Endothelial cell of umbilical vein (primary cell): ENCODE measurements at regions not wholly inside any gene's neighbourhood (a gene's known extent, or its start where the extent isn't known, plus 50 kb on each side); places are given as distances from the start of the nearest gene placed in this dataset.
"Not testable (repeated sequence)": the region's sequence is repeated elsewhere in the genome, so short reads cannot be mapped to it uniquely, and the experiment has no call there.

Experiments used
- BruUV-seq: library from RNA; stranded (reverse); fragments of 400-500 nt; replicated peaks from 2 replicates; lab custom pipeline; 2021; lab: Mats Ljungman, UMichigan
- CTCF ChIA-PET: fragments of 300-600, 350-600 bp; sonication (Branson Sonifier 250); formaldehyde crosslinking; loops from one replicate; lab custom pipeline; 2021; ENCODE audit warnings: antibody characterized with exemption, inconsistent platforms; lab: Charles Lee
- POLR2A ChIA-PET: fragments of 300-600, 350-600 bp; sonication (Branson Sonifier 250); formaldehyde crosslinking; loops from one replicate; lab custom pipeline; 2021; ENCODE audit warnings: antibody characterized with exemption, inconsistent platforms; lab: Charles Lee
- DNase-seq: peaks from one replicate; pipeline ENCODE4 v3.0.0-alpha.2; 2011; ENCODE audit warnings: low read depth, low spot score
- FAIRE-seq: peaks from 2 replicates; lab custom pipeline; 2011; peaks lifted over from hg19 to GRCh38; lab: Jason Lieb, UNC
- H2AFZ ChIP-seq: 2 replicates; pipeline ENCODE4 v1.6.0; 2012; ENCODE audit warnings: low read depth, low read length, control low read depth, inconsistent platforms
- H3K27ac ChIP-seq: 2 replicates; pipeline ENCODE4 v1.5.1; 2011; ENCODE audit warnings: low read depth, mild to moderate bottlenecking, control low read depth, low read length, moderate library complexity; ENCODE audit not compliant: insufficient read depth
- H3K27me3 ChIP-seq, 2 experiments: 2 replicates each; pipeline versions ENCODE4 v1.6.0 to v1.6.1; 2011; ENCODE audit warnings: low read length in 2 of 2, mixed read lengths in 1 of 2; ENCODE audit not compliant: control insufficient read depth in 2 of 2, insufficient read depth in 2 of 2
- H3K36me3 ChIP-seq, 2 experiments: 2 replicates in 1 of 2; 3 replicates in 1 of 2; pipeline ENCODE4 v1.5.1; 2011; ENCODE audit warnings: low read length in 2 of 2, mild to moderate bottlenecking in 1 of 2, moderate library complexity in 1 of 2; ENCODE audit not compliant: control insufficient read depth in 2 of 2, insufficient read depth in 2 of 2; ENCODE audit errors: extremely low read depth in 1 of 2
- H3K4me1 ChIP-seq: 3 replicates; pipeline ENCODE4 v1.5.1; 2011; ENCODE audit warnings: mild to moderate bottlenecking, low read length; ENCODE audit not compliant: control insufficient read depth, insufficient read depth; ENCODE audit errors: extremely low read depth
- H3K4me2 ChIP-seq: 2 replicates; pipeline ENCODE4 v1.6.1; 2011; ENCODE audit warnings: low read length, control low read depth, mixed read lengths; ENCODE audit not compliant: insufficient read depth
- H3K4me3 ChIP-seq, 3 experiments: fragments of 200-600 bp in 1 of 3; sonication (generic), shearing (Covaris generic) in 1 of 3; replicated peaks in 1 of 3; 2 replicates each; pipeline ENCODE4 v1.5.1; 2011 to 2016; ENCODE audit warnings: control low read depth in 3 of 3, low read length in 3 of 3, mild to moderate bottlenecking in 2 of 3, inconsistent platforms in 1 of 3, low read depth in 1 of 3, moderate library complexity in 1 of 3; ENCODE audit not compliant: insufficient read depth in 1 of 3
- H3K79me2 ChIP-seq: 2 replicates; pipeline ENCODE4 v1.6.0; 2012; ENCODE audit warnings: low read length, inconsistent platforms; ENCODE audit not compliant: control insufficient read depth, insufficient read depth
- H3K9ac ChIP-seq: replicated peaks from 2 replicates; pipeline ENCODE3; 2011; ENCODE audit warnings: low read length, control low read depth; ENCODE audit not compliant: insufficient read depth; ENCODE audit errors: extremely low read depth
- H3K9me1 ChIP-seq: replicated peaks from 3 replicates; pipeline ENCODE4 v1.6.0; 2011; ENCODE audit warnings: mild to moderate bottlenecking, low read length; ENCODE audit not compliant: control insufficient read depth, insufficient read depth; ENCODE audit errors: extremely low read depth
- H3K9me3 ChIP-seq: replicated peaks from 2 replicates; pipeline ENCODE4 v1.5.1; 2012; ENCODE audit warnings: low read length, inconsistent platforms; ENCODE audit not compliant: control insufficient read depth, insufficient read depth
- H4K20me1 ChIP-seq: replicated peaks from 2 replicates; pipeline ENCODE3; 2011; ENCODE audit warnings: mild to moderate bottlenecking, low read length; ENCODE audit not compliant: control insufficient read depth, insufficient read depth; ENCODE audit errors: extremely low read depth
- dilution Hi-C: fragments of 300-500 bp; cut with MboI; formaldehyde crosslinking; loops from one replicate; pipeline ENCODE4 v1.15.0; 2019; ENCODE audit warnings: low sequenced_read_pairs; ENCODE audit not compliant: extremely low pct_ligation_motif_present
- intact Hi-C: fragments of 100-400 bp; cut with micrococcal nuclease; formaldehyde crosslinking; loops from one replicate; pipeline ENCODE4 v1.10.0; 2022

DNA sequence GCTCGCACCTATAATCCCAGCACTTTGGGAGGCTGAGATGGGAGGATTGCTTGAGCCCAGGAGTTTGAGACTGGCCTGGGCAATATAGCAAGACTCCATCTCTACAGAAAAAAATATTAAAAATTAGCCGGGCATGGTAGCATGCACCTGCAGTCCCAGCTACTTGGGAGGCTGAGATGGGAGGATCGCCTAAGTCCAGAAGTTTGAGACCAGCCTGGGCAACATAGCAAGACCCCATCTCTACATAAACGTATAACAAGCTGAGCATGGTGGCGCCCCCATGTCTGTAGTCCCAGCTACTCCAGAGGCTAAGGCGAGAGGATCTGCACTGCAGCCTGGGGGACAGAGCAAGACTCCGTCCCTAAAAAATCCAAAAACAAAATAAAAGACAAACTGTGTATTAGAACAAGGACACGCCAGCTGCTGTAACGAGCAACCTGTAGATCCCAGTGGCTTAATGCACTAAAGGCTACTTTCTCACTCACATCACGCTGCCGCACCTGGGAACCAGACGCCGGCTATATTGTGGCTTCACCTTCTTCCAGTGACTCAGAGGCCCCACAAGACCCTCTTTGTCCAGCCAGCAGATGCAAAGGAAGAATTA is 81.9 kb upstream of the ADGRE5 start:
- H4K20me1 ChIP-seq, intact Hi-C loops, H3K4me1 ChIP-seq, H3K27ac ChIP-seq, H3K36me3 ChIP-seq, H3K27me3 ChIP-seq, H3K79me2 ChIP-seq, dilution Hi-C loops, H2AFZ ChIP-seq, BruUV-seq, H3K9me1 ChIP-seq, H3K4me2 ChIP-seq, FAIRE-seq, H3K9me3 ChIP-seq, H3K9ac ChIP-seq, H3K4me3 ChIP-seq, POLR2A ChIA-PET, DNase-seq: not testable (repeated sequence)
- CTCF ChIA-PET, result interaction anchor here (2.1 kb wide), 1 partner anchor 10 kb away, joined by 8 read pairs; no protein-coding TSS in a partner anchor

DNA sequence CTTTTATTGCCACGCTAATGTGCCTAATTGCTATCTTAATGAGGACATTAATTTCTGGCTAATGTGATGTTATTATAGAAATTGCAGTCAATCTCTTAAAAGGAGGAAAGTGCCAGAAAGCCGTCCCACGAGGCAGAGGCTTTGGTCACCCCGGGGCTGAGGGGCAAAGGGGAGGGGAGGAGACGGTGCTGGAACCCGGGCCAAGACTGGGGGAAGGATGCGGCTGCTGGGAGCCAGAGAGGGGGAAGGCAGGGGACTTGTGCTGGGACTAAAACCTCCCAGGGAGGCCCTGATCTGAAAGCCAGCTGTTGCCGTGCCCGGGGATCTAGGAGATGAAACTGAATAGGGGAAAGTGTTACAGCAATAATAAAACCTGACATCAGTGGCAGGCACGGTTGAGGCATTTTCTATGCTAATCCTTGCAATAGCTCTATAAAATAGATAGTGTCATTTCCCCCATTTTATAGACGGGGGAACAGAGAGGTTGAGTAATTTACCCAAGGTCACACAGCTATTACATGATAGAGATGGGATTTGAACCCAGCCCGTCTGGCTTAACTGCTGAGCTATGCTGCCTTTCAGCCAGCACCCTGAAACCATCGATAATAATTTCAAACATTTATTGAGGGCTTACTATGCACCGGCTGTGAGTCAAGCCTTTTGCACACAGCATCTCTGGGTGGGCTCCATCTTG is 83.2 kb upstream of the ADGRE5 start:
- POLR2A ChIA-PET, dilution Hi-C loops, BruUV-seq, H3K79me2 ChIP-seq, H3K9me1 ChIP-seq, H2AFZ ChIP-seq, CTCF ChIA-PET, H3K27me3 ChIP-seq, FAIRE-seq, H3K4me2 ChIP-seq, H3K4me1 ChIP-seq, H3K27ac ChIP-seq, H3K9ac ChIP-seq, H3K4me3 ChIP-seq, H4K20me1 ChIP-seq, H3K9me3 ChIP-seq, intact Hi-C loops, DNase-seq, H3K36me3 ChIP-seq: not testable (repeated sequence)

DNA sequence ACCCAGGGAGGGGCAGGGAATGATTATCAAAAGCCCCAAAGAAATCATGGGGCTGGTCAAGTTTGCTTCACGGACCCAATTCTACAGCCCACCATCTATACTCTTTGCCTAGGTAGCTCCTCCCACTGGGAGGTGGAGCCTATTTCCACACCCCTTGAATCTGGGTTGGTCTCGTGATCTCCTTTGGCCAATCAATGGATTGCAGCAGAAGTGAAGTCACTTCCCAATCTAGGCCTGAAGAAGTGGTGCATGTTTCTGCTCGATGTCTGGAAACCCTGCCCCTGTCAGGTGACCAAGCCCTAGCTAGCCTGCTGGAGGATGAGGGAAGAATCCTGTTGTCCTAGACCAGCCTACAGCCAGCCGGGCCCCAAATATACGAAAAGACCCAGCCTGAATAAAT is 86.3 kb upstream of the ADGRE5 start:
- FAIRE-seq, BruUV-seq, dilution Hi-C loops, H2AFZ ChIP-seq, H3K36me3 ChIP-seq, H3K27ac ChIP-seq, H3K79me2 ChIP-seq, H4K20me1 ChIP-seq, intact Hi-C loops, H3K9me3 ChIP-seq, H3K9me1 ChIP-seq, DNase-seq, H3K4me3 ChIP-seq, H3K4me1 ChIP-seq, H3K9ac ChIP-seq, POLR2A ChIA-PET, H3K27me3 ChIP-seq, H3K4me2 ChIP-seq: not testable (repeated sequence)
- CTCF ChIA-PET, result interaction anchor here (1.7 kb wide), 1 partner anchor 9 kb away, joined by 3 read pairs; no protein-coding TSS in a partner anchor

DNA sequence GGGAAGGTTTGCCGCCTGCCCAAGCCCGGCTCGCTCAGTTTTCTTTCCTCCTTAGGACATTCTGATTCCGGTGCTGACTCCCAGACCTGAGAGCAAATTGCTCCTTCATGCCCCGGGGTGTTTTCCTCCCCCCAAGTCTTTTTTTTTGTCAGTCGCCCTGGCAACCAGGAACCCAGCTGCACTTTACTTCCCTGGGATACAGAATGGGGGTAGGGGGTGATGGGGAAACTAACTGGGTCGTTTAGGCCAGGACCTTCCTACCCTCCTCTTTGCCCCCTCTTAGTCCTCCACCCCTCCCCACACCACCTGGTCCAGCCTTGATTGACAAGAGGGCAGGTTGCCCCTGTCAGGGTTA is 87.5 kb upstream of the ADGRE5 start:
- H3K4me1 ChIP-seq, H2AFZ ChIP-seq, H3K9me1 ChIP-seq, intact Hi-C loops, DNase-seq, H3K27ac ChIP-seq, H3K9me3 ChIP-seq, H3K4me3 ChIP-seq, H3K36me3 ChIP-seq, H3K27me3 ChIP-seq, BruUV-seq, H3K79me2 ChIP-seq, dilution Hi-C loops, CTCF ChIA-PET, H3K9ac ChIP-seq, H4K20me1 ChIP-seq, FAIRE-seq, H3K4me2 ChIP-seq: not testable (repeated sequence)
- POLR2A ChIA-PET, result interaction anchor here (0.6 kb wide), 1 partner anchor 46 kb away, joined by 5 read pairs; no protein-coding TSS in a partner anchor
